GM12873 (cell line): ENCODE measurements at regions not wholly inside any gene's neighbourhood (a gene's known extent, or its start where the extent isn't known, plus 50 kb on each side); places are given as distances from the start of the nearest gene placed in this dataset.

Experiments used
- CTCF ChIP-seq: IDR thresholded peaks from 2 replicates; pipeline ENCODE4 v1.5.1; 2012; ENCODE audit warnings: low read depth, mild to moderate bottlenecking, moderate library complexity, low read length, control low read depth; ENCODE audit not compliant: insufficient read depth; ENCODE audit errors: missing control alignments

- no peak for TF ChIP-seq CTCF
Observed at GRCh38 chr3:87120881-87121280, 106.2 kb upstream of the CHMP2B start.

- TF ChIP-seq CTCF = no peak
Observed at GRCh38 chr3:87120236-87120635, 106.9 kb upstream of the CHMP2B start.

GRCh38 chr3:87109465-87109864, 117.6 kb upstream of the CHMP2B start:
- no peak for TF ChIP-seq CTCF

GRCh38 chr3:87101861-87102625, 111.1 kb upstream of the VGLL3 start:
- TF ChIP-seq CTCF = no peak

GRCh38 chr3:87090631-87091030, 99.7 kb upstream of the VGLL3 start:
- TF ChIP-seq CTCF = no peak

GRCh38 chr3:87088993-87089841, 98.3 kb upstream of the VGLL3 start:
- no peak for TF ChIP-seq CTCF

- no peak for TF ChIP-seq CTCF
Observed at GRCh38 chr3:87088430-87088992, 97.6 kb upstream of the VGLL3 start.
